H1 (cell line): ENCODE measurements at regions not wholly inside any gene's neighbourhood (a gene's known extent, or its start where the extent isn't known, plus 50 kb on each side); places are given as distances from the start of the nearest gene placed in this dataset.

ENCODE experiments used
- CTCF ChIA-PET: fragments of 300-600 bp; sonication (Branson Sonifier 250); formaldehyde crosslinking; loops from one replicate; lab custom pipeline; 2021; ENCODE audit not compliant: partially characterized antibody; lab: Charles Lee
- POLR2A ChIA-PET: fragments of 300-600 bp; sonication (Branson Sonifier 250); formaldehyde crosslinking; loops from one replicate; lab custom pipeline; 2021; ENCODE audit warnings: inconsistent platforms; ENCODE audit not compliant: partially characterized antibody; lab: Charles Lee
- DNase-seq, 2 experiments: peaks; one replicate each; pipeline versions ENCODE4 v3.0.0 to v3.0.0-alpha.2; 2010 to 2022; ENCODE audit warnings: low spot score in 2 of 2, low read depth in 1 of 2, mixed read lengths in 1 of 2
- FAIRE-seq: peaks from 2 replicates; lab custom pipeline; 2011; peaks lifted over from hg19 to GRCh38; lab: Jason Lieb, UNC
- H2AFZ ChIP-seq: 2 replicates; pipeline ENCODE4 v1.8.1; 2012; ENCODE audit warnings: low read length, inconsistent platforms
- H2AK5ac ChIP-seq: 2 replicates; pipeline ENCODE4 v1.6.1; 2013; ENCODE audit warnings: low read depth, low read length
- H2BK120ac ChIP-seq: replicated peaks from 2 replicates; pipeline ENCODE3; 2013; ENCODE audit warnings: low read depth, low read length, inconsistent platforms
- H2BK12ac ChIP-seq: 2 replicates; pipeline ENCODE4 v1.6.1; 2013; ENCODE audit warnings: low read depth, low read length
- H2BK15ac ChIP-seq: 2 replicates; pipeline ENCODE4 v1.6.1; 2013; ENCODE audit warnings: low read length
- H2BK20ac ChIP-seq: 2 replicates; pipeline ENCODE4 v1.6.1; 2013; ENCODE audit warnings: low read length
- H2BK5ac ChIP-seq: 2 replicates; pipeline ENCODE4 v1.6.1; 2013; ENCODE audit warnings: low read depth, low read length
- H3K14ac ChIP-seq: 2 replicates; pipeline ENCODE4 v1.6.1; 2013; ENCODE audit warnings: inconsistent platforms; ENCODE audit not compliant: insufficient read length
- H3K18ac ChIP-seq: 2 replicates; pipeline ENCODE4 v1.6.1; 2013; ENCODE audit warnings: low read length; ENCODE audit errors: extremely low read depth
- H3K23ac ChIP-seq: 2 replicates; pipeline ENCODE4 v1.6.1; 2013; ENCODE audit warnings: inconsistent platforms; ENCODE audit not compliant: insufficient read length
- H3K23me2 ChIP-seq: 2 replicates; pipeline ENCODE4 v1.6.1; 2013; ENCODE audit warnings: low read depth, low read length
- H3K27ac ChIP-seq: 2 replicates; pipeline ENCODE4 v1.6.1; 2011; ENCODE audit warnings: low read depth, low read length, inconsistent platforms
- H3K27me3 ChIP-seq, 4 experiments: replicated peaks in 1 of 4; 1 replicate in 1 of 4; 2 replicates in 3 of 4; pipeline versions ENCODE4 v1.6.1 to v1.8.1; 2011 to 2013; ENCODE audit warnings: low read length in 3 of 4, mild to moderate bottlenecking in 3 of 4, inconsistent platforms in 2 of 4, mixed read lengths in 2 of 4, moderate library complexity in 1 of 4; ENCODE audit not compliant: control insufficient read depth in 3 of 4, insufficient read depth in 3 of 4; ENCODE audit errors: extremely low read depth in 1 of 4
- H3K36me3 ChIP-seq, 4 experiments: 2 replicates each; pipeline versions ENCODE4 v1.6.1 to v1.8.1; 2011 to 2013; ENCODE audit warnings: mild to moderate bottlenecking in 4 of 4, low read length in 3 of 4, moderate library complexity in 2 of 4, control low read depth in 1 of 4, inconsistent platforms in 1 of 4; ENCODE audit not compliant: insufficient read depth in 4 of 4, control insufficient read depth in 2 of 4
- H3K4ac ChIP-seq: replicated peaks from 2 replicates; pipeline ENCODE3; 2013; ENCODE audit warnings: low read length, low read depth, mixed read lengths, inconsistent platforms; ENCODE audit not compliant: insufficient read length
- H3K4me1 ChIP-seq, 4 experiments: replicated peaks in 1 of 4; 1 replicate in 1 of 4; 2 replicates in 3 of 4; pipeline versions ENCODE4 v1.6.1 to v1.8.1; 2011 to 2013; ENCODE audit warnings: low read length in 3 of 4, inconsistent platforms in 2 of 4, mixed read lengths in 1 of 4; ENCODE audit not compliant: insufficient read depth in 4 of 4, control insufficient read depth in 3 of 4
- H3K4me2 ChIP-seq, 2 experiments: 2 replicates each; pipeline versions ENCODE4 v1.6.1 to v1.8.1; 2011 to 2013; ENCODE audit warnings: low read depth in 2 of 2, low read length in 2 of 2, control low read depth in 1 of 2, inconsistent platforms in 1 of 2, mild to moderate bottlenecking in 1 of 2; ENCODE audit not compliant: insufficient read depth in 1 of 2
- H3K4me3 ChIP-seq, 4 experiments: fragments of 200-600, 300-600 bp in 1 of 4; sonication (generic), shearing (Covaris generic), sonication (Bioruptor Twin) in 1 of 4; 2 replicates each; pipeline versions ENCODE4 v1.5.1 to v1.8.1; 2011 to 2016; ENCODE audit warnings: low read length in 4 of 4, low read depth in 3 of 4, control low read depth in 2 of 4, inconsistent platforms in 2 of 4, mild to moderate bottlenecking in 2 of 4, mixed read lengths in 1 of 4, moderate library complexity in 1 of 4; ENCODE audit not compliant: insufficient read depth in 2 of 4; ENCODE audit errors: extremely low read depth in 1 of 4
- H3K56ac ChIP-seq: replicated peaks from 2 replicates; pipeline ENCODE3; 2013; ENCODE audit warnings: low read depth, mild to moderate bottlenecking, mixed read lengths, low read length, inconsistent platforms; ENCODE audit not compliant: insufficient read length
- H3K79me1 ChIP-seq: 2 replicates; pipeline ENCODE4 v1.6.1; 2013; ENCODE audit warnings: low read depth, low read length, control low read depth
- H3K79me2 ChIP-seq, 2 experiments: 2 replicates each; pipeline versions ENCODE4 v1.6.1 to v1.8.1; 2012 to 2013; ENCODE audit warnings: low read length in 2 of 2, mild to moderate bottlenecking in 2 of 2, inconsistent platforms in 1 of 2; ENCODE audit not compliant: insufficient read depth in 2 of 2, control insufficient read depth in 1 of 2
- H3K9ac ChIP-seq, 4 experiments: replicated peaks in 1 of 4; 1 replicate in 1 of 4; 2 replicates in 3 of 4; pipeline versions ENCODE4 v1.6.1 to v1.8.1; 2011 to 2013; ENCODE audit warnings: low read depth in 3 of 4, low read length in 3 of 4, control low read depth in 2 of 4, mild to moderate bottlenecking in 2 of 4, moderate library complexity in 2 of 4, inconsistent platforms in 1 of 4; ENCODE audit errors: extremely low read depth in 1 of 4
- H3K9me3 ChIP-seq, 2 experiments: 2 replicates each; pipeline versions ENCODE4 v1.6.1 to v1.8.1; 2012 to 2013; ENCODE audit warnings: mild to moderate bottlenecking in 2 of 2, moderate library complexity in 2 of 2, control low read depth in 1 of 2, inconsistent platforms in 1 of 2, low read depth in 1 of 2, low read length in 1 of 2, mixed read lengths in 1 of 2; ENCODE audit not compliant: insufficient read depth in 2 of 2
- H4K20me1 ChIP-seq, 2 experiments: replicated peaks in 1 of 2; 2 replicates each; pipeline versions ENCODE3 to v1.8.1; 2011 to 2013; ENCODE audit warnings: inconsistent platforms in 2 of 2, low read length in 2 of 2, mild to moderate bottlenecking in 1 of 2; ENCODE audit not compliant: insufficient read depth in 2 of 2, control insufficient read depth in 1 of 2
- H4K5ac ChIP-seq: 2 replicates; pipeline ENCODE4 v1.6.1; 2013; ENCODE audit warnings: low read length, low read depth, mixed read lengths, inconsistent platforms; ENCODE audit not compliant: insufficient read length
- H4K8ac ChIP-seq: 2 replicates; pipeline ENCODE4 v1.8.0; 2013; ENCODE audit warnings: mild to moderate bottlenecking, moderate library complexity, low read length, inconsistent platforms; ENCODE audit not compliant: insufficient read depth; ENCODE audit errors: extremely low read depth
- H4K91ac ChIP-seq: replicated peaks from 2 replicates; pipeline ENCODE3; 2013; ENCODE audit warnings: low read length, mixed read lengths, inconsistent platforms; ENCODE audit not compliant: insufficient read length
- ASH2L ChIP-seq: fragments of 200-600, 300-600 bp; sonication (generic); IDR thresholded peaks from one replicate; pipeline ENCODE4 v1.7.1; 2017; ENCODE audit warnings: low read length
- CTBP2 ChIP-seq: IDR thresholded peaks from 2 replicates; pipeline ENCODE4 v1.7.0; 2011; ENCODE audit warnings: borderline replicate concordance, mild to moderate bottlenecking, moderate library complexity, mixed read lengths, low read length; ENCODE audit not compliant: insufficient read depth, insufficient read length
- EP300 ChIP-seq, 2 experiments: IDR thresholded peaks; 1 replicate in 1 of 2; 2 replicates in 1 of 2; pipeline ENCODE4 v1.6.1; 2011 to 2012; ENCODE audit warnings: low read depth in 2 of 2, low read length in 2 of 2, mild to moderate bottlenecking in 2 of 2, borderline replicate concordance in 1 of 2, inconsistent platforms in 1 of 2, moderate library complexity in 1 of 2
- JUND ChIP-seq: IDR thresholded peaks from 2 replicates; pipeline ENCODE4 v1.6.1; 2011; ENCODE audit warnings: mild to moderate bottlenecking, improper control_type of control experiment, low read length
- WGBS, 2 experiments: shearing (Covaris generic) in 1 of 2; methylation state at CpG; one replicate each; pipeline versions ENCODE4 v1.1.6 to v1.1.7; 2013 to 2015; ENCODE audit warnings: low lambda C conversion rate in 2 of 2, mixed read lengths in 2 of 2, inconsistent platforms in 1 of 2, low coverage in 1 of 2, missing lambda C conversion rate in 1 of 2; ENCODE audit not compliant: insufficient replicate concordance in 2 of 2, insufficient coverage in 1 of 2, insufficient read length in 1 of 2; ENCODE audit errors: extremely low coverage in 1 of 2, missing lambda C conversion rate in 1 of 2; 5-methylcytosine and 5-hydroxymethylcytosine counted together

- H4K8ac ChIP-seq, result no peak overlapping the region
- no peaks in the 10 kb centered on the region for H3K23me2 ChIP-seq
- no peak overlapping the region for H3K4me2 ChIP-seq
- no peak overlapping the region for H2AK5ac ChIP-seq
- TF ChIP-seq EP300 (IDR thresholded peaks at IDR 0.05; ENCODE audit: borderline replicate concordance in 1 of 2, low read depth in 2 of 2, low read length in 2 of 2), result no peak
- no peak for TF ChIP-seq CTBP2
- no peak for TF ChIP-seq ASH2L
- no peak for TF ChIP-seq JUND
- H2AFZ ChIP-seq, result no peak overlapping the region
- ChIA-PET POLR2A (no interaction called here), CTCF (interaction anchor here (0.6 to 2.0 kb wide), 4 partner anchors 8 to 206 kb away, joined by 3 to 8 read pairs (median 4); no protein-coding TSS in a partner anchor)
- H3K56ac ChIP-seq, result no peak overlapping the region
- DNase-seq, result no peak
- H2BK20ac ChIP-seq, result no peak overlapping the region
- H3K18ac ChIP-seq, result no peak overlapping the region
- no peak overlapping the region for H2BK5ac ChIP-seq
- no peak overlapping the region for H3K14ac ChIP-seq
- FAIRE-seq, result no peak
- no peak overlapping the region for H3K9ac ChIP-seq
- no peak overlapping the region for H2BK12ac ChIP-seq
- H2BK15ac ChIP-seq, result no peak overlapping the region
- H2BK120ac ChIP-seq, result no peak overlapping the region
- H3K79me1 ChIP-seq, result no peaks in the 10 kb centered on the region
- H4K20me1 ChIP-seq, result no peaks in the 10 kb centered on the region
- no peak overlapping the region for H3K23ac ChIP-seq
- H3K4me1 ChIP-seq, result peaks cover 0 to 8% (median 6%) of the 10 kb centered on the region in 4 experiments; a peak in 5 of 7 replicates
- H3K4ac ChIP-seq, result no peak overlapping the region
- H3K4me3 ChIP-seq, result no peak overlapping the region
- no peak overlapping the region for H4K91ac ChIP-seq
- WGBS, 2 experiments, result 91% methylated on average over 1 of the region's 1 CpG; no CpG with 5 or more reads in 1 of the 2 experiments
- H3K36me3 ChIP-seq, result no peaks in the 10 kb centered on the region
- H3K27ac ChIP-seq, result no peak overlapping the region
- H3K9me3 ChIP-seq, result no peaks in the 10 kb centered on the region
- H3K27me3 ChIP-seq, result no peaks in the 10 kb centered on the region
- no peaks in the 10 kb centered on the region for H3K79me2 ChIP-seq
- H4K5ac ChIP-seq, result no peak overlapping the region
Measured at GRCh38 chr6:82737965-82738364, 327.7 kb downstream of the UBE3D start.
